SIG-M5 treated with dmso at 0.1 percent for 504 hours (cell line): ENCODE measurements at regions not wholly inside any gene's neighbourhood (a gene's known extent, or its start where the extent isn't known, plus 50 kb on each side); places are given as distances from the start of the nearest gene placed in this dataset.
A peak's percentile ranks its signal among the peaks of the same experiment; 100 is the strongest.
"Not testable (repeated sequence)": the region's sequence is repeated elsewhere in the genome, so short reads cannot be mapped to it uniquely, and the experiment has no call there.

Experiments used
- DNase-seq: peaks from one replicate; lab custom pipeline; 2025; ENCODE audit not compliant: unreplicated experiment; lab: John Stamatoyannopoulos, UW

GRCh38 chr3:90180096-90180495, 1072.7 kb downstream of the EPHA3 start:
- DNase-seq = no peak

GRCh38 chr3:90180543-90180942, 1073.1 kb downstream of the EPHA3 start:
- DNase-seq = no peak

- DNase-seq = peak; percentile 36
These were observed 1075.0 kb downstream of the EPHA3 start for GRCh38 chr3:90182291-90182976.

GRCh38 chr3:90184861-90185260, 1077.4 kb downstream of the EPHA3 start:
- DNase-seq = no peak

GRCh38 chr3:90197383-90197782, 1090.0 kb downstream of the EPHA3 start:
- not testable (repeated sequence) for DNase-seq

GRCh38 chr3:90202931-90203330, 1095.5 kb downstream of the EPHA3 start:
- not testable (repeated sequence) for DNase-seq

GRCh38 chr3:90206482-90206881, 1099.1 kb downstream of the EPHA3 start:
- DNase-seq = not testable (repeated sequence)

GRCh38 chr3:90207353-90208097, 1100.1 kb downstream of the EPHA3 start:
- DNase-seq = not testable (repeated sequence)

- no peak for DNase-seq
These were observed 1114.5 kb downstream of the EPHA3 start for GRCh38 chr3:90221900-90222299.

GRCh38 chr3:90241481-90241880, 1134.1 kb downstream of the EPHA3 start:
- no peak for DNase-seq

GRCh38 chr3:90253131-90253530, 1145.7 kb downstream of the EPHA3 start:
- peak; percentile 47 for DNase-seq

GRCh38 chr3:90261481-90262433, 1154.3 kb downstream of the EPHA3 start:
- DNase-seq = no peak
